Activated CD4-positive, alpha-beta T cell treated with anti-CD3 and anti-CD28 coated beads for 36 hours (primary cell): ENCODE measurements at regions not wholly inside any gene's neighbourhood (a gene's known extent, or its start where the extent isn't known, plus 50 kb on each side); places are given as distances from the start of the nearest gene placed in this dataset.

Experiments
- ATAC-seq: fragments of 200-7000 bp; cut with Tn5 transposase; one replicate; pipeline ENCODE4 v1.10.0; 2021; ENCODE audit warnings: mild to moderate bottlenecking, moderate library complexity
- CTCF ChIA-PET: fragments of 350-600 bp; sonication (Branson Sonifier 250); formaldehyde crosslinking; loops from one replicate; lab custom pipeline; 2021; ENCODE audit warnings: antibody characterized with exemption; lab: Charles Lee
- POLR2A ChIA-PET: fragments of 350-600 bp; sonication (Branson Sonifier 250); formaldehyde crosslinking; loops from one replicate; lab custom pipeline; 2021; ENCODE audit warnings: antibody characterized with exemption, inconsistent platforms; lab: Charles Lee
- DNase-seq: peaks from one replicate; pipeline ENCODE4 v3.0.0-alpha.2; 2020
- H3K27ac Mint-ChIP-seq: one replicate; pipeline ENCODE4 v1.8.0; 2021; ENCODE audit warnings: mixed read lengths
- H3K27me3 Mint-ChIP-seq: one replicate; pipeline ENCODE4 v1.8.0; 2021; ENCODE audit warnings: mixed read lengths
- H3K36me3 Mint-ChIP-seq: one replicate; pipeline ENCODE4 v1.8.0; 2021; ENCODE audit warnings: low read depth, mixed read lengths
- H3K4me1 Mint-ChIP-seq: one replicate; pipeline ENCODE4 v1.8.0; 2021; ENCODE audit warnings: mixed read lengths
- H3K4me3 Mint-ChIP-seq: one replicate; pipeline ENCODE4 v1.8.0; 2021; ENCODE audit warnings: mild to moderate bottlenecking, moderate library complexity, mixed read lengths
- H3K9me3 Mint-ChIP-seq: one replicate; pipeline ENCODE4 v1.8.0; 2021; ENCODE audit warnings: low read depth, mixed read lengths
- intact Hi-C, 2 experiments: fragments of 100-400 bp; cut with DNase I in 1 of 2; cut with micrococcal nuclease in 1 of 2; formaldehyde crosslinking; loops; one replicate each; pipeline versions ENCODE4 v1.14.2 to v1.15.1; 2022 to 2024; cut with DNase I, micrococcal nuclease

DNA sequence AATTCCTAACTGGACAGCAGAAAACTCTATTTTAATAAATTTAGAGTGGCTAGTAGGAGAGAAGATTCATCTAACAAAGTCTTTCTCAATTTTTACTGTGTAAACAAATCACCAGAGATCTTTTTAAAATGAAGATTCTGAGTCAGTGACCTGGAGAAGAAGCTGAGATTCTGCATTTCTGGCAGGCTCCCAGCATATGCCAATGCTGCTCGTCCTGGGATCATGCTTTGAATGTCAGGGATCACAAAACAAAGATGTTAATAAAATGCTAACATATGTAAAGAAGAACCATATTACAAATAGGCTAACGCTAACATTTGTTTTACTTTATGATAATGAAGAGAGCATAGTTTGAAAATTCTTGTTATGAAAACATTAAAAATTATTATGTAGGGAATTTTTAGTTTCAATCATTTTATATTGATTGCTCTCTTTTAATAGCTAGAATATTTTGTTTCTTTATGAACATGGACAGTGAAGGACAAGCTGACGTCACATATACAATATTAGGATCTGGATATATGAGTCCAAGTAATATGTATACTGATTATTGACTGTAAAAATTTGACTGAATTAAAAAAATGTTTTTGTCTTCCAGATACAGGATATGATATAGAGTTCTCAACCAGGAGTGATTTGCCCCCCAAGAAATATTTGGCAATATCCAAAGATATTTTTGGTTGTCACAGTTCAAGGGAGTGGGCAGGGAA lies 160.8 kb upstream of the GPR149 start:
- H3K9me3 Mint-ChIP-seq: peaks cover 2% of the 10 kb centered on the region
- intact Hi-C loops: no loop called here
- ATAC-seq: no peak
- H3K4me1 Mint-ChIP-seq: no peaks in the 10 kb centered on the region
- H3K4me3 Mint-ChIP-seq: no peak overlapping the region
- H3K36me3 Mint-ChIP-seq: no peaks in the 10 kb centered on the region
- POLR2A ChIA-PET: no interaction called here
- H3K27ac Mint-ChIP-seq: no peak overlapping the region
- no peak for DNase-seq
- CTCF ChIA-PET: no interaction called here
- H3K27me3 Mint-ChIP-seq: no peaks in the 10 kb centered on the region

DNA sequence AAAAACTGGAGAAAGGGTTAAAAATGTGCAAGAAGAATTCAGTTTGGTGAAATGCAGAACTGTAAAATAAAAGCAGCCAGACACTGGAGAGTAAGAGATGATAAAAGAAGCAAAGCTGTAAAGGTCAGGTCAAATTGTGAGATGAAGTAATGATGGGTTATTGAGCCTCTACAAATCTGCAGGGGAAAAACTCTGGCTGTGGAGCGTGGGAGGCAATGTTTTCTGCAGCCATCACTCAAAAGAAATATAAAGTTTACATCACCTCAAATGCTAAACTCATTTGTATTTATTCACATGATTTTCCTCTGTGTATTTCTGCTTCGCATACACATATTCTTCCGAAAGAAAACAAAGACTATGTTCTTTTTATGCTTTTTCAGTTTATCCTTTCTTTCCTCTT lies 158.8 kb upstream of the GPR149 start:
- H3K36me3 Mint-ChIP-seq: no peaks in the 10 kb centered on the region
- H3K27ac Mint-ChIP-seq: no peak overlapping the region
- ATAC-seq (no peak), DNase-seq (no peak)
- POLR2A ChIA-PET: no interaction called here
- no peak overlapping the region for H3K4me3 Mint-ChIP-seq
- H3K9me3 Mint-ChIP-seq: no peaks in the 10 kb centered on the region
- CTCF ChIA-PET: interaction anchor here (0.7 kb wide), 1 partner anchor 21 kb away, joined by 3 read pairs; no protein-coding TSS in a partner anchor
- no peaks in the 10 kb centered on the region for H3K27me3 Mint-ChIP-seq
- no peaks in the 10 kb centered on the region for H3K4me1 Mint-ChIP-seq
- intact Hi-C loops: no loop called here

DNA sequence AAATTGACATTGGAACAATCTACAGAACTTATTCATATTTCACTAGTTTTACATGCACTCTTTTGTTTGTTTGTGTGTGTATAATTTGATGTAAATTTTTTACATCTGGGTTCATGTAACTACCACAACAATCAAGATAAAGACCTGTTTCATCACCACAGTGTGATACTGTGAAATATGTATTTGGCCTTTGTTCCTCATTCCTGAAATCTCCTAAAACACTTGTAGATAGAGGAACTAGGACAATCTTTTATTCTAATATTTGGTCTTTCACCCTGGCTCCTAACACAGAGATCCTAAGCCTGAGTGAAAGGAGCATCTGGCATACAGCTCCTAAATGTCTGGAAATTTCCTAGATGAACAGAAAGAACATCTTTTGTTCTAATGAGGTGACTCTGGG lies 155.0 kb upstream of the GPR149 start:
- H3K27ac Mint-ChIP-seq: no peak overlapping the region
- DNase-seq: no peak
- no peaks in the 10 kb centered on the region for H3K4me1 Mint-ChIP-seq
- no peaks in the 10 kb centered on the region for H3K27me3 Mint-ChIP-seq
- no peaks in the 10 kb centered on the region for H3K36me3 Mint-ChIP-seq
- ChIA-PET POLR2A (no interaction called here), CTCF (no interaction called here)
- no peak overlapping the region for H3K4me3 Mint-ChIP-seq
- ATAC-seq: no peak
- no peaks in the 10 kb centered on the region for H3K9me3 Mint-ChIP-seq
- intact Hi-C loops: no loop called here

GRCh38 chr3:154584041-154584440 lies 154.1 kb upstream of the GPR149 start:
- H3K9me3 Mint-ChIP-seq: no peaks in the 10 kb centered on the region
- H3K27ac Mint-ChIP-seq: no peak overlapping the region
- ATAC-seq (no peak), DNase-seq (no peak)
- ChIA-PET CTCF (interaction anchor here (0.6 kb wide), 1 partner anchor 51 kb away, joined by 3 read pairs; no protein-coding TSS in a partner anchor), POLR2A (no interaction called here)
- no peaks in the 10 kb centered on the region for H3K27me3 Mint-ChIP-seq
- no peaks in the 10 kb centered on the region for H3K4me1 Mint-ChIP-seq
- intact Hi-C loops: no loop called here
- no peaks in the 10 kb centered on the region for H3K36me3 Mint-ChIP-seq
- H3K4me3 Mint-ChIP-seq: no peak overlapping the region

- no peak for ATAC-seq
- intact Hi-C loops: no loop called here
- no peaks in the 10 kb centered on the region for H3K9me3 Mint-ChIP-seq
- H3K27ac Mint-ChIP-seq: no peak overlapping the region
- ChIA-PET POLR2A (no interaction called here), CTCF (no interaction called here)
- no peaks in the 10 kb centered on the region for H3K4me1 Mint-ChIP-seq
- no peak for DNase-seq
- no peak overlapping the region for H3K4me3 Mint-ChIP-seq
- H3K27me3 Mint-ChIP-seq: no peaks in the 10 kb centered on the region
- H3K36me3 Mint-ChIP-seq: no peaks in the 10 kb centered on the region
Observed at GRCh38 chr3:154583086-154583634, 153.2 kb upstream of the GPR149 start.

DNA sequence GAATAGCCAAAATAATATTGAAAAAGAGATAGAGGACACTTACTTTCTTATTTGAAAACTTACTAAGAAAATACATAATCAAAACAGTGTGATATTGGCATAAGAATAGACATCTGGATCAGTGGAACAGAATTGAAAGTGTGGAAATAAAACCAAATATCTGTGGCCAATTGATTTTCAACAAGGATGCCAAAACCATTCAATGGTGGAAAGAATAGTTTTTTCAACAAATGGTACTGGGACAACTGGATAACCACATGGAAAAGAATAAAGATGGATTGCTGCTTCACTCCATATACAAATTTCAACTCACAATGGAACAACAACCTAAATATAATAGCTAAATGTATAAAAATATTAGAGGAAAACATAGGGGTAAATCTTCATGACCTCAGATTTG lies 152.5 kb upstream of the GPR149 start:
- Mint-ChIP-seq H3K27ac (no peak overlapping the region), H3K27me3 (no peaks in the 10 kb centered on the region), H3K36me3 (no peaks in the 10 kb centered on the region), H3K9me3 (no peaks in the 10 kb centered on the region), H3K4me1 (no peaks in the 10 kb centered on the region), H3K4me3 (no peak overlapping the region)
- DNase-seq (no peak), ATAC-seq (no peak)
- ChIA-PET POLR2A (no interaction called here), CTCF (no interaction called here)
- intact Hi-C loops: no loop called here

GRCh38 chr3:154571553-154572226 lies 141.7 kb upstream of the GPR149 start:
- Mint-ChIP-seq H3K9me3 (peaks cover 9% of the 10 kb centered on the region), H3K36me3 (no peaks in the 10 kb centered on the region), H3K27me3 (no peaks in the 10 kb centered on the region), H3K4me3 (no peak overlapping the region), H3K27ac (no peak overlapping the region), H3K4me1 (no peaks in the 10 kb centered on the region)
- DNase-seq (no peak), ATAC-seq (no peak)
- CTCF ChIA-PET: no interaction called here
- POLR2A ChIA-PET: no interaction called here
- intact Hi-C loops: no loop called here

GRCh38 chr3:154568064-154568463 lies 138.1 kb upstream of the GPR149 start:
- DNase-seq (no peak), ATAC-seq (no peak)
- Mint-ChIP-seq H3K4me3 (no peak overlapping the region), H3K9me3 (no peaks in the 10 kb centered on the region), H3K27me3 (no peaks in the 10 kb centered on the region), H3K36me3 (no peaks in the 10 kb centered on the region), H3K4me1 (no peaks in the 10 kb centered on the region), H3K27ac (no peak overlapping the region)
- intact Hi-C loops: no loop called here
- ChIA-PET CTCF (no interaction called here), POLR2A (no interaction called here)

DNA sequence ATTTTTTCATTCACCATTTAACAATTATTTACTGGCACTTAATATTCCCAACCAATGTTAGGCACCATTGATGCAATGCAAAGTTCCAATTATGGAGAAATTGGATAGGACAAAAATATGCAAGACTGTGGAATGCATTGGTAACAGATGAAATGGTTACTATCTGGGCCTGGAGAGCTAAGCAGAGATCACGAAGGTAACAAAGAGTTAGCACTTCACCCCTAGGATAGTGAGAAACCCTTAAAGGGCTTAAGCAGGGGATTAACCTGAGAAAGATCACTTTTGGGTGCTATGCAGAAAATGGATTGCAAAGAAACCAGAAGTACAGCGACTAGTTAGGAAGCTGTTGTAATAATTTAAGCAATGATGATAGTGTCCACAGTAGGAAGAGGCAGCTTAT lies 129.6 kb upstream of the GPR149 start:
- Mint-ChIP-seq H3K36me3 (no peaks in the 10 kb centered on the region), H3K4me3 (no peak overlapping the region), H3K27me3 (no peaks in the 10 kb centered on the region), H3K27ac (no peak overlapping the region), H3K9me3 (no peaks in the 10 kb centered on the region), H3K4me1 (no peaks in the 10 kb centered on the region)
- CTCF ChIA-PET: no interaction called here
- POLR2A ChIA-PET: no interaction called here
- intact Hi-C loops: no loop called here
- ATAC-seq (no peak), DNase-seq (no peak)

DNA sequence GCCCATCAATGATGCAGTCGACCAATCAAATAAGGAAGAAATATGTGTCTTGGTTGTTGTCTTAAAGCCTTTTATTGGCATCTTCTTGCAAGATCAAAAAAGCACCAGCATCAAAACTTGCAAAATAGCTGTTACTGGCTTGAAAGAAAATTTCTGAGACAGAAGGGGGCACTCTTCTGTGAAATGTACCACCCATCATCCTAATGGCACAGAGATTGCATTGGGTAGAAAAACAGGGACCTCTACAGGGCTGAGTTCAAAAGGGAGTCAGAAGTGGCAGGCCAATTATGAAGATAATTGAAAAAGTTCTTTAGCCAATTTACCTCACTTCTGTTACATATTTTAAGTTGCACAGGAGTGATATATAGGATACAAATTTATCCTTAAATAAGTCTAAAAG lies 122.3 kb upstream of the GPR149 start:
- no peak overlapping the region for H3K27ac Mint-ChIP-seq
- H3K4me3 Mint-ChIP-seq: no peak overlapping the region
- ATAC-seq: no peak
- H3K4me1 Mint-ChIP-seq: no peaks in the 10 kb centered on the region
- H3K36me3 Mint-ChIP-seq: no peaks in the 10 kb centered on the region
- intact Hi-C loops: no loop called here
- no peaks in the 10 kb centered on the region for H3K9me3 Mint-ChIP-seq
- H3K27me3 Mint-ChIP-seq: peaks cover 2% of the 10 kb centered on the region
- POLR2A ChIA-PET: no interaction called here
- CTCF ChIA-PET: no interaction called here
- no peak for DNase-seq

DNA sequence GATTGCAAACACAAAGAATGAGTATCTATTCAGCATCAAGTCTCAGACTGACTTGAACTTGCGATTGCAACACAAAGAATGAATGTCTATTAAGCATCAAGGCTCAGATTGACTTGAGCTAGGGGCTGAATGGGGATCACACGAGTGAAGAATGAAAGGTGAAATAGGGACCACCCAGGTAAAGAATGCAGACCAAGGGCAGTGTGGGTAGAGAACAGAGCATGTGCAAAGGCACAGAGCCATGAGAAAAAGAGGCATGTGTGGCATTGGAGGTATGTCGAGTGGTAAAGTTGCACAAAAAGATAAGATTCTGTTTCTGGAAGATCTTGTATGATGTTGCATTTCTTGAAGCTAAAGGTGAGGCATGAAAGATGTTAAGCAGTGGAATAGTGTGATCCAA lies 119.4 kb upstream of the GPR149 start:
- intact Hi-C loops: no loop called here
- Mint-ChIP-seq H3K27ac (no peak overlapping the region), H3K4me1 (no peaks in the 10 kb centered on the region), H3K36me3 (no peaks in the 10 kb centered on the region), H3K4me3 (no peak overlapping the region), H3K9me3 (no peaks in the 10 kb centered on the region), H3K27me3 (peaks cover 2% of the 10 kb centered on the region)
- DNase-seq: no peak
- no peak for ATAC-seq
- ChIA-PET POLR2A (no interaction called here), CTCF (no interaction called here)

GRCh38 chr3:154548341-154548740 lies 118.4 kb upstream of the GPR149 start:
- no peak for DNase-seq
- ATAC-seq: no peak
- CTCF ChIA-PET: no interaction called here
- Mint-ChIP-seq H3K36me3 (no peaks in the 10 kb centered on the region), H3K4me3 (no peak overlapping the region), H3K27ac (no peak overlapping the region), H3K27me3 (peaks cover 2% of the 10 kb centered on the region), H3K9me3 (no peaks in the 10 kb centered on the region), H3K4me1 (no peaks in the 10 kb centered on the region)
- intact Hi-C loops: no loop called here
- POLR2A ChIA-PET: no interaction called here
